HEK293 (cell line): ENCODE measurements at regions not wholly inside any gene's neighbourhood (a gene's known extent, or its start where the extent isn't known, plus 50 kb on each side); places are given as distances from the start of the nearest gene placed in this dataset.

Experiments
- GLI4 ChIP-seq: fragments of 450-650 bp; formaldehyde crosslinking; IDR thresholded peaks from 2 replicates; pipeline ENCODE4 v1.5.1; 2016; ENCODE audit warnings: missing biosample characterization, missing genetic modification characterization
- KLF1 ChIP-seq: fragments of 450-650 bp; formaldehyde crosslinking; IDR thresholded peaks from 2 replicates; pipeline ENCODE4 v1.5.1; 2016; ENCODE audit warnings: missing biosample characterization, missing genetic modification characterization
- SP2 ChIP-seq: fragments of 450-650 bp; formaldehyde crosslinking; IDR thresholded peaks from 2 replicates; pipeline ENCODE4 v1.5.1; 2016; ENCODE audit warnings: missing biosample characterization, missing genetic modification characterization
- ZNF174 ChIP-seq: fragments of 450-650 bp; formaldehyde crosslinking; IDR thresholded peaks from 2 replicates; pipeline ENCODE4 v1.5.0; 2017; ENCODE audit warnings: missing biosample characterization, mild to moderate bottlenecking, missing genetic modification characterization
- ZNF184 ChIP-seq: fragments of 450-650 bp; IDR thresholded peaks from 2 replicates; pipeline ENCODE4 v1.5.1; 2018; ENCODE audit warnings: missing biosample characterization, mild to moderate bottlenecking, missing genetic modification characterization
- ZNF473 ChIP-seq: fragments of 450-650 bp; formaldehyde crosslinking; IDR thresholded peaks from 2 replicates; pipeline ENCODE4 v1.5.1; 2017; ENCODE audit warnings: missing biosample characterization, missing genetic modification characterization
- ZNF692 ChIP-seq: fragments of 450-650 bp; formaldehyde crosslinking; IDR thresholded peaks from 2 replicates; pipeline ENCODE4 v1.5.1; 2016; ENCODE audit warnings: missing biosample characterization, missing genetic modification characterization
- ZSCAN16 ChIP-seq: fragments of 450-650 bp; formaldehyde crosslinking; IDR thresholded peaks from 2 replicates; pipeline ENCODE4 v1.5.1; 2016; ENCODE audit warnings: missing biosample characterization, missing genetic modification characterization
- TF ChIP-seq, protein P1 (sequence below): fragments of 450-650 bp; formaldehyde crosslinking; IDR thresholded peaks from 2 replicates; pipeline ENCODE4 v1.5.1; 2016; ENCODE audit warnings: missing biosample characterization, missing genetic modification characterization
- TF ChIP-seq, protein P2 (sequence below): fragments of 450-650 bp; formaldehyde crosslinking; IDR thresholded peaks from 2 replicates; pipeline ENCODE4 v1.5.1; 2016; ENCODE audit warnings: missing biosample characterization, missing genetic modification characterization

DNA sequence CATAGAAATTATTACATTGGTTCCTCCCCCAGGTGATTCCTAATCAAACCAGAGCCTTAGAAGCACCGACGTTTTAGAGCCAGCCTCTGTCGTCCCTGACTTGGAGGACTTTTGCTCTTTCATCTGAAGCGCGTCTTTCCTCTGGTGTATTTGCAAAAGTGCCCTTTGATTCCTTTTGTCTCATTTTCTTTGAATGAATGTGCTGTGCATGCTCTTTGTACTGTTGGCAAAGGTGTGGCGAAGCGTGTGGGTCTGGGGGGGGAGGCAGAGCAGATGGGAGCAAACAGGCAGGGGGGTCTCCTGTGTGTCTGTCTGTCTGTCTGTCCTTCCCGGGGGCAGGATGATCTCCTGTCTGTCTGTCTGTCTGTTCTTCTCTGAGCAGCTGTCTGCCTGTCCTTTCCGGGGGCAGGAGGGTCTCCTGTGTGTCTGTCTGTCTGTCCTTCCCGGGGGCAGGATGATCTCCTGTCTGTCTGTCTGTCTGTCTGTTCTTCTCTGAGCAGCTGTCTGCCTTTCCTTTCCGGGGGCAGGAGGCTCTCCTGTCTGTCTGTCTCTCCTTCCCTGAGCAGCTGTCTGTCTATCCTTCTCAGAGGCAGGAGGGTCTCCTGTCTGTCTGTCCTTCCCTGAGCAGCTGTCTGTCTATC lies 205.5 kb upstream of the MYT1L start:
- TF ChIP-seq GLI4 (tag by site-specific recombination) (no peak), SP2 (tag by site-specific recombination) (no peak), ZNF692 (tag by site-specific recombination) (no peak), ZNF174 (tag by site-specific recombination) (no peak), KLF1 (tag by site-specific recombination) (no peak), ZNF473 (no peak), ZNF184 (tag by site-specific recombination) (no peak), ZSCAN16 (tag by site-specific recombination) (no peak)
- TF ChIP-seq, protein P1, sequence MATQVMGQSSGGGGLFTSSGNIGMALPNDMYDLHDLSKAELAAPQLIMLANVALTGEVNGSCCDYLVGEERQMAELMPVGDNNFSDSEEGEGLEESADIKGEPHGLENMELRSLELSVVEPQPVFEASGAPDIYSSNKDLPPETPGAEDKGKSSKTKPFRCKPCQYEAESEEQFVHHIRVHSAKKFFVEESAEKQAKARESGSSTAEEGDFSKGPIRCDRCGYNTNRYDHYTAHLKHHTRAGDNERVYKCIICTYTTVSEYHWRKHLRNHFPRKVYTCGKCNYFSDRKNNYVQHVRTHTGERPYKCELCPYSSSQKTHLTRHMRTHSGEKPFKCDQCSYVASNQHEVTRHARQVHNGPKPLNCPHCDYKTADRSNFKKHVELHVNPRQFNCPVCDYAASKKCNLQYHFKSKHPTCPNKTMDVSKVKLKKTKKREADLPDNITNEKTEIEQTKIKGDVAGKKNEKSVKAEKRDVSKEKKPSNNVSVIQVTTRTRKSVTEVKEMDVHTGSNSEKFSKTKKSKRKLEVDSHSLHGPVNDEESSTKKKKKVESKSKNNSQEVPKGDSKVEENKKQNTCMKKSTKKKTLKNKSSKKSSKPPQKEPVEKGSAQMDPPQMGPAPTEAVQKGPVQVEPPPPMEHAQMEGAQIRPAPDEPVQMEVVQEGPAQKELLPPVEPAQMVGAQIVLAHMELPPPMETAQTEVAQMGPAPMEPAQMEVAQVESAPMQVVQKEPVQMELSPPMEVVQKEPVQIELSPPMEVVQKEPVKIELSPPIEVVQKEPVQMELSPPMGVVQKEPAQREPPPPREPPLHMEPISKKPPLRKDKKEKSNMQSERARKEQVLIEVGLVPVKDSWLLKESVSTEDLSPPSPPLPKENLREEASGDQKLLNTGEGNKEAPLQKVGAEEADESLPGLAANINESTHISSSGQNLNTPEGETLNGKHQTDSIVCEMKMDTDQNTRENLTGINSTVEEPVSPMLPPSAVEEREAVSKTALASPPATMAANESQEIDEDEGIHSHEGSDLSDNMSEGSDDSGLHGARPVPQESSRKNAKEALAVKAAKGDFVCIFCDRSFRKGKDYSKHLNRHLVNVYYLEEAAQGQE (tag by site-specific recombination): no peak
- TF ChIP-seq, protein P2, sequence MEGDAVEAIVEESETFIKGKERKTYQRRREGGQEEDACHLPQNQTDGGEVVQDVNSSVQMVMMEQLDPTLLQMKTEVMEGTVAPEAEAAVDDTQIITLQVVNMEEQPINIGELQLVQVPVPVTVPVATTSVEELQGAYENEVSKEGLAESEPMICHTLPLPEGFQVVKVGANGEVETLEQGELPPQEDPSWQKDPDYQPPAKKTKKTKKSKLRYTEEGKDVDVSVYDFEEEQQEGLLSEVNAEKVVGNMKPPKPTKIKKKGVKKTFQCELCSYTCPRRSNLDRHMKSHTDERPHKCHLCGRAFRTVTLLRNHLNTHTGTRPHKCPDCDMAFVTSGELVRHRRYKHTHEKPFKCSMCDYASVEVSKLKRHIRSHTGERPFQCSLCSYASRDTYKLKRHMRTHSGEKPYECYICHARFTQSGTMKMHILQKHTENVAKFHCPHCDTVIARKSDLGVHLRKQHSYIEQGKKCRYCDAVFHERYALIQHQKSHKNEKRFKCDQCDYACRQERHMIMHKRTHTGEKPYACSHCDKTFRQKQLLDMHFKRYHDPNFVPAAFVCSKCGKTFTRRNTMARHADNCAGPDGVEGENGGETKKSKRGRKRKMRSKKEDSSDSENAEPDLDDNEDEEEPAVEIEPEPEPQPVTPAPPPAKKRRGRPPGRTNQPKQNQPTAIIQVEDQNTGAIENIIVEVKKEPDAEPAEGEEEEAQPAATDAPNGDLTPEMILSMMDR: no peak
